ENCODE measurements at regions not wholly inside any gene's neighbourhood (a gene's known extent, or its start where the extent isn't known, plus 50 kb on each side); places are given as distances from the start of the nearest gene placed in this dataset.
"Not testable (repeated sequence)": the region's sequence is repeated elsewhere in the genome, so short reads cannot be mapped to it uniquely, and the experiment has no call there.

- H3K79me2 ChIP-seq (ENCODE audit: control insufficient read depth, insufficient read depth, low read length, poor library complexity): no peaks in the 10 kb centered on the region
- H3K27me3 ChIP-seq (ENCODE audit: insufficient read depth, low read length): no peaks in the 10 kb centered on the region
- no peak overlapping the region for H2BK120ac ChIP-seq (ENCODE audit: insufficient read depth, low read length, poor library complexity)
- H4K12ac ChIP-seq (ENCODE audit: low read depth, low read length): no peak overlapping the region
- H3K27ac ChIP-seq (ENCODE audit: low read depth, low read length): no peak overlapping the region
- no peak overlapping the region for H4K91ac ChIP-seq (ENCODE audit: low read depth, low read length)
- H3K79me1 ChIP-seq (ENCODE audit: low read length): no peaks in the 10 kb centered on the region
- H3K4me1 ChIP-seq (ENCODE audit: control insufficient read depth in 1 of 2, insufficient read depth in 2 of 2, low read length in 2 of 2): no peaks in the 10 kb centered on the region
- no peak overlapping the region for H3K4me3 ChIP-seq (ENCODE audit: low read depth, low read length)
- no peak overlapping the region for H2AFZ ChIP-seq (ENCODE audit: insufficient read depth, low read length, poor library complexity)
- no peak overlapping the region for H3K4ac ChIP-seq (ENCODE audit: low read depth, low read length)
- H3K18ac ChIP-seq (ENCODE audit: low read length): no peak overlapping the region
- H3K4me2 ChIP-seq (ENCODE audit: low read length): no peak overlapping the region
- H3K23ac ChIP-seq (ENCODE audit: low read length): no peak overlapping the region
- H2BK5ac ChIP-seq (ENCODE audit: low read depth, low read length, poor library complexity): no peak overlapping the region
- no peak overlapping the region for H3K9ac ChIP-seq (ENCODE audit: low read length)
- H4K8ac ChIP-seq (ENCODE audit: low read depth, low read length): no peak overlapping the region
- H2BK12ac ChIP-seq (ENCODE audit: low read length): no peak overlapping the region
- H3K36me3 ChIP-seq (ENCODE audit: control insufficient read depth in 1 of 2, insufficient read depth in 2 of 2, low read length in 2 of 2): no peaks in the 10 kb centered on the region
- no CpG with 5 or more reads among the region's 2 CpGs for WGBS (ENCODE audit: extremely low coverage, insufficient coverage, insufficient read length)
- DNase-seq: no peak
- H2AK5ac ChIP-seq (ENCODE audit: low read length): no peak overlapping the region
- no peaks in the 10 kb centered on the region for H3K9me3 ChIP-seq (ENCODE audit: insufficient read depth, low read depth, low read length)
- no peak overlapping the region for H3K14ac ChIP-seq (ENCODE audit: low read length)
These were observed 713.7 kb upstream of the PKDCC start for GRCh38 chr2:41334159-41334558.

- not testable (repeated sequence) for H3K79me1 ChIP-seq (ENCODE audit: low read length); DNase-seq; H2AFZ ChIP-seq (ENCODE audit: insufficient read depth, low read length, poor library complexity); H3K36me3 ChIP-seq (ENCODE audit: control insufficient read depth in 1 of 2, insufficient read depth in 2 of 2, low read length in 2 of 2); H3K27ac ChIP-seq (ENCODE audit: low read depth, low read length); H2BK12ac ChIP-seq (ENCODE audit: low read length); H3K4me3 ChIP-seq (ENCODE audit: low read depth, low read length); H2BK5ac ChIP-seq (ENCODE audit: low read depth, low read length, poor library complexity); H3K4me2 ChIP-seq (ENCODE audit: low read length); H4K91ac ChIP-seq (ENCODE audit: low read depth, low read length); H3K79me2 ChIP-seq (ENCODE audit: control insufficient read depth, insufficient read depth, low read length, poor library complexity); H3K14ac ChIP-seq (ENCODE audit: low read length); H3K27me3 ChIP-seq (ENCODE audit: insufficient read depth, low read length); H2BK120ac ChIP-seq (ENCODE audit: insufficient read depth, low read length, poor library complexity); H3K9ac ChIP-seq (ENCODE audit: low read length); H3K23ac ChIP-seq (ENCODE audit: low read length); H3K9me3 ChIP-seq (ENCODE audit: insufficient read depth, low read depth, low read length); H3K4me1 ChIP-seq (ENCODE audit: control insufficient read depth in 1 of 2, insufficient read depth in 2 of 2, low read length in 2 of 2); H3K18ac ChIP-seq (ENCODE audit: low read length); H4K12ac ChIP-seq (ENCODE audit: low read depth, low read length); H2AK5ac ChIP-seq (ENCODE audit: low read length); H4K8ac ChIP-seq (ENCODE audit: low read depth, low read length); H3K4ac ChIP-seq (ENCODE audit: low read depth, low read length)
- no CpG with 5 or more reads among the region's 31 CpGs for WGBS (ENCODE audit: extremely low coverage, insufficient coverage, insufficient read length)
These were observed 712.2 kb upstream of the PKDCC start for GRCh38 chr2:41335573-41335972.

- Histone ChIP-seq H3K4ac (ENCODE audit: low read depth, low read length) (no peak overlapping the region), H4K12ac (ENCODE audit: low read depth, low read length) (no peak overlapping the region), H3K4me3 (ENCODE audit: low read depth, low read length) (no peak overlapping the region), H2BK5ac (ENCODE audit: low read depth, low read length, poor library complexity) (no peak overlapping the region), H4K8ac (ENCODE audit: low read depth, low read length) (no peak overlapping the region), H2AFZ (ENCODE audit: insufficient read depth, low read length, poor library complexity) (no peak overlapping the region), H3K79me1 (ENCODE audit: low read length) (no peaks in the 10 kb centered on the region), H3K79me2 (ENCODE audit: control insufficient read depth, insufficient read depth, low read length, poor library complexity) (no peaks in the 10 kb centered on the region), H3K4me1 (ENCODE audit: control insufficient read depth in 1 of 2, insufficient read depth in 2 of 2, low read length in 2 of 2) (no peaks in the 10 kb centered on the region), H3K36me3 (ENCODE audit: control insufficient read depth in 1 of 2, insufficient read depth in 2 of 2, low read length in 2 of 2) (no peaks in the 10 kb centered on the region), H3K9me3 (ENCODE audit: insufficient read depth, low read depth, low read length) (no peaks in the 10 kb centered on the region), H2BK12ac (ENCODE audit: low read length) (no peak overlapping the region), H2BK120ac (ENCODE audit: insufficient read depth, low read length, poor library complexity) (no peak overlapping the region), H3K27ac (ENCODE audit: low read depth, low read length) (no peak overlapping the region), H3K18ac (ENCODE audit: low read length) (no peak overlapping the region), H3K23ac (ENCODE audit: low read length) (no peak overlapping the region), H2AK5ac (ENCODE audit: low read length) (no peak overlapping the region), H3K9ac (ENCODE audit: low read length) (no peak overlapping the region), H3K14ac (ENCODE audit: low read length) (no peak overlapping the region), H4K91ac (ENCODE audit: low read depth, low read length) (no peak overlapping the region), H3K27me3 (ENCODE audit: insufficient read depth, low read length) (no peaks in the 10 kb centered on the region), H3K4me2 (ENCODE audit: low read length) (no peak overlapping the region)
- no CpG with 5 or more reads among the region's 4 CpGs for WGBS (ENCODE audit: extremely low coverage, insufficient coverage, insufficient read length)
- DNase-seq: peak; percentile 62 to 90
These were observed 709.9 kb upstream of the PKDCC start for GRCh38 chr2:41337956-41338355.

GRCh38 chr2:41344529-41344928, 703.3 kb upstream of the PKDCC start:
- no peaks in the 10 kb centered on the region for H3K36me3 ChIP-seq (ENCODE audit: control insufficient read depth in 1 of 2, insufficient read depth in 2 of 2, low read length in 2 of 2)
- H3K14ac ChIP-seq (ENCODE audit: low read length): no peak overlapping the region
- H4K8ac ChIP-seq (ENCODE audit: low read depth, low read length): no peak overlapping the region
- H3K4me2 ChIP-seq (ENCODE audit: low read length): no peak overlapping the region
- no peak overlapping the region for H4K12ac ChIP-seq (ENCODE audit: low read depth, low read length)
- no peak overlapping the region for H2AK5ac ChIP-seq (ENCODE audit: low read length)
- H3K27me3 ChIP-seq (ENCODE audit: insufficient read depth, low read length): no peaks in the 10 kb centered on the region
- H3K79me1 ChIP-seq (ENCODE audit: low read length): no peaks in the 10 kb centered on the region
- no peak overlapping the region for H4K91ac ChIP-seq (ENCODE audit: low read depth, low read length)
- no peak for DNase-seq
- H3K4me3 ChIP-seq (ENCODE audit: low read depth, low read length): no peak overlapping the region
- no peaks in the 10 kb centered on the region for H3K79me2 ChIP-seq (ENCODE audit: control insufficient read depth, insufficient read depth, low read length, poor library complexity)
- H3K23ac ChIP-seq (ENCODE audit: low read length): no peak overlapping the region
- no peaks in the 10 kb centered on the region for H3K4me1 ChIP-seq (ENCODE audit: control insufficient read depth in 1 of 2, insufficient read depth in 2 of 2, low read length in 2 of 2)
- H2BK120ac ChIP-seq (ENCODE audit: insufficient read depth, low read length, poor library complexity): no peak overlapping the region
- no peak overlapping the region for H2BK5ac ChIP-seq (ENCODE audit: low read depth, low read length, poor library complexity)
- no peaks in the 10 kb centered on the region for H3K9me3 ChIP-seq (ENCODE audit: insufficient read depth, low read depth, low read length)
- H2BK12ac ChIP-seq (ENCODE audit: low read length): no peak overlapping the region
- no peak overlapping the region for H3K27ac ChIP-seq (ENCODE audit: low read depth, low read length)
- H3K9ac ChIP-seq (ENCODE audit: low read length): no peak overlapping the region
- H3K18ac ChIP-seq (ENCODE audit: low read length): no peak overlapping the region
- H2AFZ ChIP-seq (ENCODE audit: insufficient read depth, low read length, poor library complexity): no peak overlapping the region
- H3K4ac ChIP-seq (ENCODE audit: low read depth, low read length): no peak overlapping the region

GRCh38 chr2:41353060-41353459, 694.8 kb upstream of the PKDCC start:
- H3K4ac ChIP-seq (ENCODE audit: low read depth, low read length): no peak overlapping the region
- no peaks in the 10 kb centered on the region for H3K27me3 ChIP-seq (ENCODE audit: insufficient read depth, low read length)
- DNase-seq: no peak
- no peaks in the 10 kb centered on the region for H3K79me2 ChIP-seq (ENCODE audit: control insufficient read depth, insufficient read depth, low read length, poor library complexity)
- H4K8ac ChIP-seq (ENCODE audit: low read depth, low read length): no peak overlapping the region
- H2BK120ac ChIP-seq (ENCODE audit: insufficient read depth, low read length, poor library complexity): no peak overlapping the region
- no peak overlapping the region for H3K18ac ChIP-seq (ENCODE audit: low read length)
- H3K27ac ChIP-seq (ENCODE audit: low read depth, low read length): no peak overlapping the region
- H4K12ac ChIP-seq (ENCODE audit: low read depth, low read length): no peak overlapping the region
- H3K4me3 ChIP-seq (ENCODE audit: low read depth, low read length): no peak overlapping the region
- H2BK5ac ChIP-seq (ENCODE audit: low read depth, low read length, poor library complexity): no peak overlapping the region
- H3K9ac ChIP-seq (ENCODE audit: low read length): no peak overlapping the region
- H3K79me1 ChIP-seq (ENCODE audit: low read length): no peaks in the 10 kb centered on the region
- H3K4me1 ChIP-seq (ENCODE audit: control insufficient read depth in 1 of 2, insufficient read depth in 2 of 2, low read length in 2 of 2): no peaks in the 10 kb centered on the region
- H3K14ac ChIP-seq (ENCODE audit: low read length): no peak overlapping the region
- no peak overlapping the region for H2AFZ ChIP-seq (ENCODE audit: insufficient read depth, low read length, poor library complexity)
- H2BK12ac ChIP-seq (ENCODE audit: low read length): no peak overlapping the region
- H3K9me3 ChIP-seq (ENCODE audit: insufficient read depth, low read depth, low read length): no peaks in the 10 kb centered on the region
- no peak overlapping the region for H3K4me2 ChIP-seq (ENCODE audit: low read length)
- H4K91ac ChIP-seq (ENCODE audit: low read depth, low read length): no peak overlapping the region
- no peak overlapping the region for H3K23ac ChIP-seq (ENCODE audit: low read length)
- H2AK5ac ChIP-seq (ENCODE audit: low read length): no peak overlapping the region
- no CpG with 5 or more reads among the region's 3 CpGs for WGBS (ENCODE audit: extremely low coverage, insufficient coverage, insufficient read length)
- H3K36me3 ChIP-seq (ENCODE audit: control insufficient read depth in 1 of 2, insufficient read depth in 2 of 2, low read length in 2 of 2): no peaks in the 10 kb centered on the region

All from trophoblast cell (in vitro differentiated cells and primary cell).